ENCODE measurements at regions not wholly inside any gene's neighbourhood (a gene's known extent, or its start where the extent isn't known, plus 50 kb on each side); places are given as distances from the start of the nearest gene placed in this dataset.

DNA sequence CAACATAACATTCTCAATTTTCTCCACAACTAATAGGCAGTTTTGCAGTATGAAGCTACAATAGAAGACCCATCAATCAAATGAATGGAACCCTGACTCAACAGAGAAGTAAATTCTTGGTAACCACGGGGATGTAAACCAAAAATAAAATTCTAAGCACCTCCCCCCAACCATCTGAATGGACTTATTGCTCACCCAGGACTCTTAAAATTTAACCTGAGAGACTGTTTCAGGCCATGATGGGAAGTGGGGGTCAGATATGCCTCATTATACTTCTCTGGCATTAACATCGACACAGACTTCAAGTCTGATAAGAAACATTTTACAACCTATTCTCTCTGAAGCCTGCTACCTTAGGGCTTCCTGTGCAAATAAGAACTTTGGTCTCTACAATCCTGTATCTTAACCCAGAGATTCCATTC, 620.9 kb downstream of the TLL1 start:
- TF ChIP-seq CTCF (IDR thresholded peaks at IDR 0.05) = no peak
- TF ChIP-seq POLR2A (IDR thresholded peaks at IDR 0.05) = no peak

Measured in testis (tissue), 2 donors.